Smooth muscle cell (in vitro differentiated cells): ENCODE measurements at regions not wholly inside any gene's neighbourhood (a gene's known extent, or its start where the extent isn't known, plus 50 kb on each side); places are given as distances from the start of the nearest gene placed in this dataset.

ENCODE experiments used
- DNase-seq: peaks from one replicate; lab custom pipeline; 2025; ENCODE audit not compliant: unreplicated experiment; lab: John Stamatoyannopoulos, UW
- H2AFZ ChIP-seq: fragments of 200-600 bp; sonication (generic); 2 replicates; pipeline ENCODE4 v1.6.0; 2016; ENCODE audit warnings: antibody characterized with exemption, low read depth, mild to moderate bottlenecking
- H3F3A ChIP-seq: fragments of 200-600 bp; sonication (generic); 2 replicates; pipeline ENCODE4 v1.6.0; 2017; ENCODE audit warnings: antibody characterized with exemption, low read depth
- H3K27ac ChIP-seq: fragments of 200-600 bp; sonication (generic); 2 replicates; pipeline ENCODE4 v1.5.1; 2016; ENCODE audit warnings: low read depth, mild to moderate bottlenecking
- H3K27me3 ChIP-seq: fragments of 200-600 bp; sonication (generic); 2 replicates; pipeline ENCODE4 v1.6.1; 2016; ENCODE audit warnings: low read depth, mild to moderate bottlenecking
- H3K36me3 ChIP-seq: fragments of 200-600 bp; sonication (generic); 2 replicates; pipeline ENCODE4 v1.5.1; 2016; ENCODE audit warnings: low read depth
- H3K4me1 ChIP-seq: fragments of 200-600 bp; sonication (generic); 2 replicates; pipeline ENCODE4 v1.5.1; 2016; ENCODE audit warnings: low read depth
- H3K4me2 ChIP-seq: fragments of 200-600 bp; sonication (generic); 2 replicates; pipeline ENCODE4 v1.6.0; 2016; ENCODE audit warnings: mild to moderate bottlenecking
- H3K4me3 ChIP-seq: fragments of 200-600 bp; sonication (generic); 2 replicates; pipeline ENCODE4 v1.5.1; 2016; ENCODE audit warnings: mild to moderate bottlenecking
- H3K79me2 ChIP-seq: fragments of 200-600 bp; sonication (generic); 2 replicates; pipeline ENCODE4 v1.6.0; 2016; ENCODE audit warnings: low read depth, mild to moderate bottlenecking
- H3K9ac ChIP-seq: fragments of 200-600 bp; sonication (generic); 2 replicates; pipeline ENCODE4 v1.6.0; 2016; ENCODE audit warnings: low read depth
- H3K9me3 ChIP-seq: fragments of 200-600 bp; sonication (generic); replicated peaks from 2 replicates; pipeline ENCODE4 v1.5.1; 2016; ENCODE audit warnings: low read depth
- H4K20me1 ChIP-seq: fragments of 200-600 bp; sonication (generic); 2 replicates; pipeline ENCODE4 v1.6.0; 2016; ENCODE audit warnings: low read depth
- WGBS: methylation state at CpG from one replicate; pipeline ENCODE4 v1.1.7; 2016; ENCODE audit warnings: low lambda C conversion rate; 5-methylcytosine and 5-hydroxymethylcytosine counted together
- TF ChIP-seq, protein P1 (sequence below): fragments of 200-600 bp; sonication (generic); IDR thresholded peaks from 2 replicates; pipeline ENCODE4 v1.5.1; 2017; ENCODE audit warnings: borderline replicate concordance, mild to moderate bottlenecking, antibody characterized with exemption; ENCODE audit not compliant: insufficient read depth, poor library complexity, severe bottlenecking

DNA sequence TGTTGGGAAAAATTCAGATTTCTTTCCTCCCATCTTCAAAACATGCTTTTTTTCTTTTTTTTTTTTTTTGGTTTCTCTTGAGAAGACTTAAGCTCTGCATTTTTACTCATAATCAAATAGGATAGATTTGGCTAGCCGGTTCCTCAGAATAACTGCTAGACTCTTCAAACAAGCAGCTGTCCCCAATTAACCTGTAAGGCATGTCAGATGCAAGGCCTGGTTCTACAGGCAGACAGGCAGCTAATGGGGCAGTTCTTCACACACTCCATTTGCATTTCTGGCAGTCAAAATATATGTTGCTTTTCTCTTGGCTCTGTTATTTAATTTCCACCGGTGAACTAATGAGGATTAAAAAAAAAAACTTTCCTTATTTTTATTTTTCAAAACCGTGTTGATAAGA is 228.0 kb upstream of the ATP2B1 start:
- Histone ChIP-seq H3K27ac (no peak overlapping the region), H3K9me3 (no peaks in the 10 kb centered on the region), H3K36me3 (no peaks in the 10 kb centered on the region), H2AFZ (no peak overlapping the region), H3K4me2 (no peak overlapping the region), H3K27me3 (no peaks in the 10 kb centered on the region), H3K4me3 (no peak overlapping the region), H3F3A (no peaks in the 10 kb centered on the region), H4K20me1 (no peaks in the 10 kb centered on the region), H3K9ac (no peak overlapping the region), H3K79me2 (no peaks in the 10 kb centered on the region), H3K4me1 (no peaks in the 10 kb centered on the region)
- TF ChIP-seq, protein P1, sequence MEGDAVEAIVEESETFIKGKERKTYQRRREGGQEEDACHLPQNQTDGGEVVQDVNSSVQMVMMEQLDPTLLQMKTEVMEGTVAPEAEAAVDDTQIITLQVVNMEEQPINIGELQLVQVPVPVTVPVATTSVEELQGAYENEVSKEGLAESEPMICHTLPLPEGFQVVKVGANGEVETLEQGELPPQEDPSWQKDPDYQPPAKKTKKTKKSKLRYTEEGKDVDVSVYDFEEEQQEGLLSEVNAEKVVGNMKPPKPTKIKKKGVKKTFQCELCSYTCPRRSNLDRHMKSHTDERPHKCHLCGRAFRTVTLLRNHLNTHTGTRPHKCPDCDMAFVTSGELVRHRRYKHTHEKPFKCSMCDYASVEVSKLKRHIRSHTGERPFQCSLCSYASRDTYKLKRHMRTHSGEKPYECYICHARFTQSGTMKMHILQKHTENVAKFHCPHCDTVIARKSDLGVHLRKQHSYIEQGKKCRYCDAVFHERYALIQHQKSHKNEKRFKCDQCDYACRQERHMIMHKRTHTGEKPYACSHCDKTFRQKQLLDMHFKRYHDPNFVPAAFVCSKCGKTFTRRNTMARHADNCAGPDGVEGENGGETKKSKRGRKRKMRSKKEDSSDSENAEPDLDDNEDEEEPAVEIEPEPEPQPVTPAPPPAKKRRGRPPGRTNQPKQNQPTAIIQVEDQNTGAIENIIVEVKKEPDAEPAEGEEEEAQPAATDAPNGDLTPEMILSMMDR, result no peak
- no peak for DNase-seq
- WGBS, result 60% methylated on average over 3 of the region's 3 CpGs

DNA sequence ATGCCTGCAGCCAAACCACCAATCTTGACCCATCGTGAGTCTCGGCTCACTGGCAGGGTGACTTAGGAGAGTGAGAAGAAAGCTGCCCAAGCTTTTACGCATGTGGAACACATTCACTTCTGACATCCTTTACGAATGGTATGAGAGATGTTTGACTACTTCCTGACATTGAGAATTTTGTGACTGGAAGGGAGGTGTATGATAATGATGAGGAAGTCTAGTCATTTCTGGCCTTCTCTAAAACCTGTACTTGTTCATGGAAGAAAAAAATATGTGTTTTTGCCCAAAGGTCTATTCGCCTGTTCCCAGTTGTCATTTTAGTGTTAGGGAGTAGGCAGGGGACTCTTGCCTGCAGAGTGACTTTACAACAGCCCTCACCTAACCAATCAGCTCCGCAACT is 227.2 kb upstream of the ATP2B1 start:
- Histone ChIP-seq H3K9me3 (no peaks in the 10 kb centered on the region), H3K27me3 (no peaks in the 10 kb centered on the region), H3K79me2 (no peaks in the 10 kb centered on the region), H3K9ac (no peak overlapping the region), H2AFZ (no peak overlapping the region), H3K27ac (no peak overlapping the region), H3K4me2 (no peak overlapping the region), H4K20me1 (no peaks in the 10 kb centered on the region), H3F3A (no peaks in the 10 kb centered on the region), H3K36me3 (no peaks in the 10 kb centered on the region), H3K4me1 (no peaks in the 10 kb centered on the region), H3K4me3 (no peak overlapping the region)
- WGBS, result 83% methylated on average over 6 of the region's 6 CpGs
- TF ChIP-seq, protein P1, result no peak
- DNase-seq, result no peak

DNA sequence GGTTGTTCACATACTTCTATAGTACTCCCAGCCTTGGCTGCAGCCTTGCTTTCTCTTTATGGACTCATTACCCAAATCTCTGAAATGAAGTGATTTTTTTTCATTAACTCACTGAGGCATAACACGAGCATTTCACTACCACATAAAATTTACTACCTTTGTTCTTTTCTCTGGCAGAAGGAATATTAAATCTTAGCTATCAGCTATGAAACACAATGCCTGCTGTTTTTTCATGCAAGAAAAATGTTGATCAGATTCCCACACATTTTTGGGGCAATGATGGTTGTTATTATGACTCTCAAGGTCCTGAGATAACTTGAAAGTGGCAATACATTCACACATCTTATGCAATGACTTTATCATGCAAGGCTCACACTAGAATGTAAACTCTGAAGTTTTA is 225.3 kb upstream of the ATP2B1 start:
- Histone ChIP-seq H4K20me1 (no peaks in the 10 kb centered on the region), H3K79me2 (no peaks in the 10 kb centered on the region), H3K27me3 (no peaks in the 10 kb centered on the region), H3K4me1 (no peaks in the 10 kb centered on the region), H3K9me3 (no peaks in the 10 kb centered on the region), H3K36me3 (no peaks in the 10 kb centered on the region), H3K4me3 (no peak overlapping the region), H3K9ac (no peak overlapping the region), H2AFZ (no peak overlapping the region), H3F3A (no peaks in the 10 kb centered on the region), H3K27ac (no peak overlapping the region), H3K4me2 (no peak overlapping the region)
- TF ChIP-seq, protein P1, result no peak
- WGBS, result 88% methylated on average over 1 of the region's 1 CpG
- DNase-seq, result no peak

DNA sequence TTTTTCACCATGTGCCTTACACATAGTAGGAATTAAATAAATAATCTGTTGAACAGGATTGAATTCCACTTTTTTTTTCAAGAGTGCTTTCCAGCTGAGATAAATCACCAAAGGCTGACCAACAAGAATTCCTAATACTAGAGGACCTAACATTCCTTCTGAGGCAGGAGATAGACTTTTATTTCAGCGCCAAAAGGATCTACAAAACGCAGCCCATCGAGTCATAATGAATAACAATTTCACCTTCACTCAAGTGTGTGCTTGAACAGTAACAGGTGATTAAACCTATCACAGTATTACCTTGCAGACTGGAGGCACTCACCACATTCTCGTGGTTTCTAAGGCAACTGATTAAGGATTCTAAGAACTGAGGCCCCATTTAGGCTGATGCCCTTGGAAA is 224.3 kb upstream of the ATP2B1 start:
- H3K4me1 ChIP-seq, result no peaks in the 10 kb centered on the region
- H3K9me3 ChIP-seq, result no peaks in the 10 kb centered on the region
- no peak for DNase-seq
- WGBS, result 61% methylated on average over 4 of the region's 4 CpGs
- H3K79me2 ChIP-seq, result no peaks in the 10 kb centered on the region
- H3K27ac ChIP-seq, result no peak overlapping the region
- H3K36me3 ChIP-seq, result no peaks in the 10 kb centered on the region
- H3K27me3 ChIP-seq, result no peaks in the 10 kb centered on the region
- no peak overlapping the region for H3K4me3 ChIP-seq
- no peak overlapping the region for H3K4me2 ChIP-seq
- no peaks in the 10 kb centered on the region for H3F3A ChIP-seq
- TF ChIP-seq, protein P1, result no peak
- H3K9ac ChIP-seq, result no peak overlapping the region
- no peak overlapping the region for H2AFZ ChIP-seq
- no peaks in the 10 kb centered on the region for H4K20me1 ChIP-seq
